ENCODE measurements at regions not wholly inside any gene's neighbourhood (a gene's known extent, or its start where the extent isn't known, plus 50 kb on each side); places are given as distances from the start of the nearest gene placed in this dataset.

DNA sequence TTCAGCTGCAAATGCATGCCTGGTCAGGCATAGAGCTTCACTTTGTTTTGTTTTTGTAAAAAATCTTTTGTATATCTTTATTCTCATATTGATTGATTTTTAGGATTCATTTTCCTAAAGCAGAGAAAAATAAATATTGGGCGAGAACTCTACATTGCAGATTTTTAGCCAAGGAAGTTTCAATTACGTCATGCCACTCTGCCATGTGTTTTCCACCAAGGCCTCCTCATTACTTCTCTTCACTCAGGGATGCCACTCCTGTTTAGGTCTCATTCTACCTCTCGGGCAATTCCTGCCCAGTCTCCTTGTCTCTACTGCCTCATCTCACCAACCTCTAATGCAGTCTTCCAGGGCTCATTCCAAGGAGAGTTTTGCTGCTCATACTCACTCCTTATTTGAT is 497.3 kb upstream of the SPTLC3 start:
- TF ChIP-seq, protein P1, sequence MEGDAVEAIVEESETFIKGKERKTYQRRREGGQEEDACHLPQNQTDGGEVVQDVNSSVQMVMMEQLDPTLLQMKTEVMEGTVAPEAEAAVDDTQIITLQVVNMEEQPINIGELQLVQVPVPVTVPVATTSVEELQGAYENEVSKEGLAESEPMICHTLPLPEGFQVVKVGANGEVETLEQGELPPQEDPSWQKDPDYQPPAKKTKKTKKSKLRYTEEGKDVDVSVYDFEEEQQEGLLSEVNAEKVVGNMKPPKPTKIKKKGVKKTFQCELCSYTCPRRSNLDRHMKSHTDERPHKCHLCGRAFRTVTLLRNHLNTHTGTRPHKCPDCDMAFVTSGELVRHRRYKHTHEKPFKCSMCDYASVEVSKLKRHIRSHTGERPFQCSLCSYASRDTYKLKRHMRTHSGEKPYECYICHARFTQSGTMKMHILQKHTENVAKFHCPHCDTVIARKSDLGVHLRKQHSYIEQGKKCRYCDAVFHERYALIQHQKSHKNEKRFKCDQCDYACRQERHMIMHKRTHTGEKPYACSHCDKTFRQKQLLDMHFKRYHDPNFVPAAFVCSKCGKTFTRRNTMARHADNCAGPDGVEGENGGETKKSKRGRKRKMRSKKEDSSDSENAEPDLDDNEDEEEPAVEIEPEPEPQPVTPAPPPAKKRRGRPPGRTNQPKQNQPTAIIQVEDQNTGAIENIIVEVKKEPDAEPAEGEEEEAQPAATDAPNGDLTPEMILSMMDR (IDR thresholded peaks at IDR 0.05): no peak
- TF ChIP-seq POLR2A (IDR thresholded peaks at IDR 0.05): no peak
